HG02943 (cell line): ENCODE measurements at regions not wholly inside any gene's neighbourhood (a gene's known extent, or its start where the extent isn't known, plus 50 kb on each side); places are given as distances from the start of the nearest gene placed in this dataset.
A peak's percentile ranks its signal among the peaks of the same experiment; 100 is the strongest.
"Not testable (repeated sequence)": the region's sequence is repeated elsewhere in the genome, so short reads cannot be mapped to it uniquely, and the experiment has no call there.

Experiments used
- ATAC-seq: cut with Tn5 transposase; IDR thresholded peaks from one replicate; pipeline ENCODE4 v1.9.1; 2021; ENCODE audit warnings: mild to moderate bottlenecking, low read depth, moderate library complexity; ENCODE audit not compliant: unreplicated experiment

- ATAC-seq: no peak
Measured at GRCh38 chr12:46475972-46476645, 103.5 kb upstream of the SLC38A2 start.

- ATAC-seq: not testable (repeated sequence)
Measured at GRCh38 chr12:46474385-46474784, 101.8 kb upstream of the SLC38A2 start.

DNA sequence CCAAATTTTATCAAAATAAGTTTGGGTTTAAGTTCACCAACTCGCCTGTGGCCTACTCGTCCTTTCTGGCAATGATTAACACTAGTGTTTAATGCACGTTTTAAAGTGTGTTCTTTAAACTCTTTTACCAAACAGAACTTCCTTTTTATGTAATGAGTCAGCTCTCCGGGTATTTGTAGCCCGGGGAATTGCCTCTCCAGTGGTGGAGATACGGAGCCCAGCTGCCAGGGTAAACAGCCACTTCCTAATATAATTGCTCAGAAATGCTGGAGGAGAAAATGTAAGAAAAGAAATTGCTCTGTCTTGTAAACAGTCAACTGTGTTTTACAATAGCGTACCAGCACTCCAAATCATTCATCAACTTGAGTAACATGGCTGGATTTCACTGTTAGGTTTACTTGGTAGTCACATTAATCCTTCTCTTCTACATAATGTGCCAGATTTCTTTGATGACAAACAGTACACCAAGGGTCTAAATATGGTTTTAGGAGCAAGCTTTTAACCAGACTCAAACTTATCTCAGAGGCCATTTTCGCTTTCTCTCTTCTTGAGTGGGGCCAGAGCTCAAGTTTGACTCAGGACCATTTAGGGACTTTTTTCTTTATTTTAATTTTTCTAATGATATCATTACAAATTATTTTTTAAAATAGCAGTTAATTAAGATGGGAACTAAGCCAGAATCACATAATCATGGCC, 101.2 kb upstream of the SLC38A2 start:
- ATAC-seq: peak; percentile 76

- ATAC-seq: peak; percentile 21
Measured at GRCh38 chr12:46472893-46473633, 100.5 kb upstream of the SLC38A2 start.

GRCh38 chr12:46472144-46472705, 99.7 kb upstream of the SLC38A2 start:
- ATAC-seq: no peak

DNA sequence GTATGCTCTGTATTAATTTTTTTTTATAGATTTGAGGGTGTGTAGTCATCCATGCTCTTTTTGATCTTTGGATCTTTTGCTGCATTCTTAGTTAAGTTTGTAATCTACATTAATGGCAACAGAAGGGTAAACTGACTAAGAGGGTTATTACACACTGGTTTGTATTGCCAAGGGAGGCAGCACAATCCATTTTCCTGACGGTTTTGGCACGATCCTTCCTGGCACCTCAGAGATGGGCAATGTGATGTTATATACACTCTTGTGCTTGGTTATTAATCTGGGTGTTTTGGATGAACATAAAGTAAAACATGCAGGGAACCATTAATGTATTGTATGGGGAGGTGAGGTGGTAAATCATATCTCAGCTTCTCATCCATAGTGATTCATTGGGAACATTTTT, 98.8 kb upstream of the SLC38A2 start:
- no peak for ATAC-seq

DNA sequence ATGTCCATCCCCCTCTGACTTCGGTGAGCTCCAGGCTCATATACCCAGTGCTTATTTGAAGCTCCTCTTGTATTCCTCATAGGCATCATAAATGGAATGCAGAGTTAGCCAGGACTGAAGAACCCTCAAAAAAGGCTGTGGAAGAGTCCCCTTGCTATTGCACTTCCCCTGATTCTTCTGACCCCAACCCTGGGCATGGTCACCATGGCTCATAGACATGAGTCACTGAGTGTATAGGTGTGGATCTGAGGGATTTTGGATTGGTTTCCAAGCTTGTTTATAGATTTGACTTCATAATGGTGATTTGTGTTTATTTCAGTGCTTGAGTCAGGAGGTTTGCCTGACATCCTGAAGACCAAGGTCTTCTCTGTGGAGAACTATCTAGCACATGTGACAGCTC, 98.4 kb upstream of the SLC38A2 start:
- no peak for ATAC-seq

- ATAC-seq: peak; percentile 59
Measured at GRCh38 chr12:46470036-46470627, 97.6 kb upstream of the SLC38A2 start.

- no peak for ATAC-seq
Measured at GRCh38 chr12:46468813-46469212, 96.2 kb upstream of the SLC38A2 start.

- no peak for ATAC-seq
Measured at GRCh38 chr12:46468160-46468559, 95.6 kb upstream of the SLC38A2 start.

GRCh38 chr12:46465307-46465706, 92.7 kb upstream of the SLC38A2 start:
- ATAC-seq: no peak

GRCh38 chr12:46464863-46465262, 92.3 kb upstream of the SLC38A2 start:
- ATAC-seq: no peak

- ATAC-seq: no peak
Measured at GRCh38 chr12:46462641-46463355, 90.2 kb upstream of the SLC38A2 start.

DNA sequence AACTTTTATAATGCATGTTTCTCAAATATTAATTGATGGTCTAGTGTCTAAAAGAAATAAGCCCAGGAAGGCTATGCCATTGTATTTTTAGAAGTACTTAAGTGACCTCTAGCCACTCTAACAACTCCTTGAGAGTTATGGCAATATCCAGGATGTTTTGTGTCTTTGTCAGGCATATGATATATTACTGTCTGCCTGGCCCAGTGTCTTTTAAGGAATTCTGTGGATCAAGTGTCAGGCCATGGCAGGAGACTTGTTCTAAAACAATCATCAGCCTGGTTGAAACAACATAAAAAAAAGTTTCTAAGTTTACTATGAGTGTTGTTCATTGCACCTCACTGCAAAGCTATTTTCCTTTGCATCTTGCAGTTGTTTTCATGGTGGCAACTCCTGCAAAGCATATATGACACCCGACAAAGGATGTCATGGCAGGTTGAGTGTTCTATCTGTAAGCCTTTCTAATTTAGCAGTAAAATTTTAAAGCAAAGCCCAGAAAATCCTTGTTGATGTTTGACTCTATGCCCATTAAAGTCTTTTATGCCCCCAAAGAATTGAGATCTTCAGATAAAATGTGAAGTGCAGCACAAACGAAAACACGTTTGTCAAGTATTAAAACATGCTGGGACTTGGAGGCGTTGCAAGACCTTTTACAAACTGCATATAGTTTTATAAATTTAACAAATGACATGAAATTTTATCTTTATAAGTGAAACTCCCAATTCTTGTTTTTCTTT, 89.5 kb upstream of the SLC38A2 start:
- no peak for ATAC-seq

- ATAC-seq: no peak
Measured at GRCh38 chr12:46461459-46461858, 88.9 kb upstream of the SLC38A2 start.

DNA sequence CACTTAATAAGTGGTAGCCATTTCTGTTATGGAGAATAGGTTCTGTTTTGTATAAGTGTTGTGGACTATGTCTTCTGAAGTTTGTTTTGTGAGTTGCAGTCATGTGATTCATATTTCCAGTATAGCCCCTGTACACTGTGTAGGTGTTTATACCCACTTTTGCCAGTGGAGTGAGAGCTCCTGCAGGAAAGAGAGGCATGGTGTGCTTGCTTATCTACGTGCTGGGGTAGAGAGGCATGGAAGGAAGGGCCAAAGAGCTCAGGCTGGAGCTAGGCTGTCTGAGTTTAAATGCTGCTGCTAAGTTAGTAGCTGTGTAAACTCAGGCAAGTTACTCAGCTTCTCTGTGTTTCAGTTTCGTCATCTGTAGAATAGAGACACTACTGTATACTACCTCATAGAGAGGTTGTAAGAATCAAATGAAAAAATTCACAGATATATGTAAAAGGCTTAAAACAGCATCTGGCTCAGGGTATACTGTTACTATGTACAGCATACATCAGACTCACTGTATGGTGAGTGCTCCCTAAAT, 88.2 kb upstream of the SLC38A2 start:
- ATAC-seq: no peak

- no peak for ATAC-seq
Measured at GRCh38 chr12:46459861-46460545, 87.4 kb upstream of the SLC38A2 start.

- no peak for ATAC-seq
Measured at GRCh38 chr12:46459111-46459510, 86.5 kb upstream of the SLC38A2 start.
